ENCODE measurements at regions not wholly inside any gene's neighbourhood (a gene's known extent, or its start where the extent isn't known, plus 50 kb on each side); places are given as distances from the start of the nearest gene placed in this dataset.

DNA sequence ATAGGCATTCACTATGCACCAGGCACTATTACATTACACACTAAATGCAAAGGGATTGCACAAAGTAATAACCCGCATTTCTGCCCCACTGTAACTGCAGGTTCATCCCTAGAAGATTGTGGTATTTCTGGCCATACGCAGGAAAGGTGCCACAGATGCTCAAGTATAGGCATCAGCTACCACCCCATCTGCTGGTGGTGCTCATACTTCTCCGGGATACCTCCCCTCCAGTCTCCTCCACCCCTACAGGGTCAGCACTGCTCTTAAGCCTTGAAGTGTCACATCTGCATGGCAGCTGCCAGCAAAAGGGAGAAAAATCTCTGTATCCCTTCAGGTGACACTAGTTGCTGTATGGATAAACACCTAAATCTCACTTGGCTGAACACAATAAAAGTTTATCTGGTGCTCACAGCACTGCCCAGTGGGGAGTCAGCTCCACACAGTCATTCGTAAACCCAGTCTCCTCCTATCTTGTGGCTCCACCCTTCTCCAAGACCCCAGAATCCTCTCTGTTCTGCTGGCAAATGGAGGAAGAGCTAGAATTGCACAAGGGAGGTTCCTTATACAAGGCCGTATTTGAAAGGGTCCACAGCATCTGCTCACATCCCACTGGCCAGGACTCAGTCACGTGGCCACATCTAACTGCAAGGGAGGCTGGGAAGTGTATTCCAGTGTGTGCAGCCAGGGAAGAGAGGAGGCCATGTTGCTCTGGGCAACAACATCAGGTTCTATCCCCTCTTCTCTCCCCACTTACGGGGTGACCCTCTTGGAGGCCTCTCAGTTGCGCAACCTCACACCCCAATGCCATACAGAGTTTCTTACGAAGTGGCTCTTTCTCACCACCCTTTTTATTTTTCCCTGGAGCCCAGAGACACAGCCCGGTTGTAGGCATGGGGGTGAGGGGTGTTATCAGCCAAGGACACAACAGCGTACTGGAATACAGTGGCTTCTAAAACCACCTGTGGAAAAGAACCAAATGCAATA is 114.7 kb downstream of the BUD13 start:
- no peak overlapping the region for H3K4me3 ChIP-seq (replicated peaks in 1 of 3; ENCODE audit: low read depth in 2 of 3, low read length in 3 of 3)
- Mint-ChIP-seq H3K27ac (no peak overlapping the region), H3K4me1 (no peaks in the 10 kb centered on the region), H3K27me3 (ENCODE audit: low read depth in 3 of 3) (peaks cover 6 to 7% (median 7%) of the 10 kb centered on the region in 3 donors), H3K9me3 (peaks cover 2 to 16% (median 9%) of the 10 kb centered on the region in 7 donors), H3K36me3 (no peaks in the 10 kb centered on the region), H3K4me3 (no peak overlapping the region)
- DNase-seq = no peak
- H3K27ac ChIP-seq (ENCODE audit: low read depth in 1 of 2, low read length in 2 of 2) = no peak overlapping the region
- no peaks in the 10 kb centered on the region for H3K36me3 ChIP-seq (replicated peaks in 1 of 2; ENCODE audit: control insufficient read depth in 1 of 2, insufficient read depth in 2 of 2, low read length in 2 of 2)
- peaks cover 0 to 8% of the 10 kb centered on the region in 2 donors for H3K9me3 ChIP-seq (replicated peaks in 1 of 2; ENCODE audit: control insufficient read depth in 1 of 2, insufficient read depth in 1 of 2, low read length in 2 of 2)
- H3K4me2 ChIP-seq (replicated peaks; ENCODE audit: extremely low read depth, low read length, poor library complexity, severe bottlenecking) = no peak overlapping the region
- WGBS (ENCODE audit: insufficient coverage) = 92% methylated on average over 2 of the region's 11 CpGs
- no peaks in the 10 kb centered on the region for H3K79me2 ChIP-seq (ENCODE audit: insufficient read depth, low read length)
- intact Hi-C loops (cut with micrococcal nuclease) = no loop called here
- no peaks in the 10 kb centered on the region for H3K27me3 ChIP-seq (ENCODE audit: control insufficient read depth in 2 of 2, insufficient read depth in 2 of 2, low read length in 2 of 2)
- H4K20me1 ChIP-seq (ENCODE audit: insufficient read depth, low read length) = no peaks in the 10 kb centered on the region
- H2AFZ ChIP-seq (ENCODE audit: insufficient read depth, low read depth, low read length, poor library complexity, severe bottlenecking) = no peak overlapping the region
- no peak overlapping the region for H3K9ac ChIP-seq (ENCODE audit: insufficient read depth, low read length, poor library complexity, severe bottlenecking)
- TF ChIP-seq, protein P1, sequence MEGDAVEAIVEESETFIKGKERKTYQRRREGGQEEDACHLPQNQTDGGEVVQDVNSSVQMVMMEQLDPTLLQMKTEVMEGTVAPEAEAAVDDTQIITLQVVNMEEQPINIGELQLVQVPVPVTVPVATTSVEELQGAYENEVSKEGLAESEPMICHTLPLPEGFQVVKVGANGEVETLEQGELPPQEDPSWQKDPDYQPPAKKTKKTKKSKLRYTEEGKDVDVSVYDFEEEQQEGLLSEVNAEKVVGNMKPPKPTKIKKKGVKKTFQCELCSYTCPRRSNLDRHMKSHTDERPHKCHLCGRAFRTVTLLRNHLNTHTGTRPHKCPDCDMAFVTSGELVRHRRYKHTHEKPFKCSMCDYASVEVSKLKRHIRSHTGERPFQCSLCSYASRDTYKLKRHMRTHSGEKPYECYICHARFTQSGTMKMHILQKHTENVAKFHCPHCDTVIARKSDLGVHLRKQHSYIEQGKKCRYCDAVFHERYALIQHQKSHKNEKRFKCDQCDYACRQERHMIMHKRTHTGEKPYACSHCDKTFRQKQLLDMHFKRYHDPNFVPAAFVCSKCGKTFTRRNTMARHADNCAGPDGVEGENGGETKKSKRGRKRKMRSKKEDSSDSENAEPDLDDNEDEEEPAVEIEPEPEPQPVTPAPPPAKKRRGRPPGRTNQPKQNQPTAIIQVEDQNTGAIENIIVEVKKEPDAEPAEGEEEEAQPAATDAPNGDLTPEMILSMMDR (IDR thresholded peaks at IDR 0.05) = no peak
- H3K4me1 ChIP-seq (ENCODE audit: control insufficient read depth in 1 of 2, insufficient read depth in 2 of 2, low read length in 2 of 2) = no peaks in the 10 kb centered on the region

DNA sequence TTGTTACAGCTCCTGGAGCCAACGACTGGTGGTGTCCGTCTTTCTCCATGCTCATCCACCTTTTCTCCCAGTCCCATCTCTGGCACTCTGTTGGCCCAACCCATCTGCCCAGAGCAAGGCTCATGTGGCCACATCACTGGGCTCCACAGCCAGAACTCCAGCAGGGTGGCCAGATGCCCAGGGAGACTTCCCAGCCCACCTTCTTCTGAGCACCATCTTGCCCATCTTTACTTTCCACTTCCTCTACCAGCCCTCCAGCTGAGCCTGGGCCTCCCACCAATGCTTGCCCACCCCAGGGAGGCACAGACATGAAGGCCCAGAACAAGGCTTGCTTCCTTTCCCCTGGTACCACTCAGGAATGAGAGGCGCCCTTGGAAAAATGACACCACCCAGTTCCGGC is 116.8 kb downstream of the BUD13 start:
- Mint-ChIP-seq H3K36me3 (no peaks in the 10 kb centered on the region), H3K27me3 (ENCODE audit: low read depth in 3 of 3) (peaks cover 2 to 10% (median 4%) of the 10 kb centered on the region in 3 donors), H3K4me3 (no peak overlapping the region), H3K4me1 (no peaks in the 10 kb centered on the region), H3K27ac (no peak overlapping the region), H3K9me3 (peaks cover 2 to 16% (median 10%) of the 10 kb centered on the region in 7 donors)
- H3K27me3 ChIP-seq (ENCODE audit: control insufficient read depth in 2 of 2, insufficient read depth in 2 of 2, low read length in 2 of 2) = no peaks in the 10 kb centered on the region
- no peaks in the 10 kb centered on the region for H3K36me3 ChIP-seq (replicated peaks in 1 of 2; ENCODE audit: control insufficient read depth in 1 of 2, insufficient read depth in 2 of 2, low read length in 2 of 2)
- 96% methylated on average over 2 of the region's 4 CpGs for WGBS (ENCODE audit: insufficient coverage)
- H3K4me2 ChIP-seq (replicated peaks; ENCODE audit: extremely low read depth, low read length, poor library complexity, severe bottlenecking) = no peak overlapping the region
- H3K9me3 ChIP-seq (replicated peaks in 1 of 2; ENCODE audit: control insufficient read depth in 1 of 2, insufficient read depth in 1 of 2, low read length in 2 of 2) = peaks cover 0 to 8% of the 10 kb centered on the region in 2 donors
- no peak overlapping the region for H3K4me3 ChIP-seq (replicated peaks in 1 of 3; ENCODE audit: low read depth in 2 of 3, low read length in 3 of 3)
- no peak overlapping the region for H2AFZ ChIP-seq (ENCODE audit: insufficient read depth, low read depth, low read length, poor library complexity, severe bottlenecking)
- no peak overlapping the region for H3K9ac ChIP-seq (ENCODE audit: insufficient read depth, low read length, poor library complexity, severe bottlenecking)
- intact Hi-C loops (cut with micrococcal nuclease) = no loop called here
- no peaks in the 10 kb centered on the region for H3K4me1 ChIP-seq (ENCODE audit: control insufficient read depth in 1 of 2, insufficient read depth in 2 of 2, low read length in 2 of 2)
- DNase-seq = no peak
- H3K79me2 ChIP-seq (ENCODE audit: insufficient read depth, low read length) = no peaks in the 10 kb centered on the region
- TF ChIP-seq, protein P1 (IDR thresholded peaks at IDR 0.05) = no peak
- H4K20me1 ChIP-seq (ENCODE audit: insufficient read depth, low read length) = no peaks in the 10 kb centered on the region
- no peak overlapping the region for H3K27ac ChIP-seq (ENCODE audit: low read depth in 1 of 2, low read length in 2 of 2)

Measured in CD14-positive monocyte (primary cell).